Ovary (tissue), 3 donors: ENCODE measurements at regions not wholly inside any gene's neighbourhood (a gene's known extent, or its start where the extent isn't known, plus 50 kb on each side); places are given as distances from the start of the nearest gene placed in this dataset.

Source experiments
- POLR2A ChIP-seq: fragments of 450-650 bp; IDR thresholded peaks from one replicate; pipeline ENCODE4 v1.6.1; 2017; ENCODE audit warnings: antibody characterized with exemption, mild to moderate bottlenecking, moderate library complexity
- TF ChIP-seq, protein P1 (sequence below), 3 donors: fragments of 450-650 bp in 2 of 3; fragments of 200-600 bp in 1 of 3; IDR thresholded peaks; one replicate each; pipeline versions ENCODE4 v1.5.1 to v1.8.0; 2016 to 2022; ENCODE audit warnings: antibody characterized with exemption in 3 of 3, mild to moderate bottlenecking in 1 of 3
- donor health status: DM: no; HTN: no; CAD: no.

DNA sequence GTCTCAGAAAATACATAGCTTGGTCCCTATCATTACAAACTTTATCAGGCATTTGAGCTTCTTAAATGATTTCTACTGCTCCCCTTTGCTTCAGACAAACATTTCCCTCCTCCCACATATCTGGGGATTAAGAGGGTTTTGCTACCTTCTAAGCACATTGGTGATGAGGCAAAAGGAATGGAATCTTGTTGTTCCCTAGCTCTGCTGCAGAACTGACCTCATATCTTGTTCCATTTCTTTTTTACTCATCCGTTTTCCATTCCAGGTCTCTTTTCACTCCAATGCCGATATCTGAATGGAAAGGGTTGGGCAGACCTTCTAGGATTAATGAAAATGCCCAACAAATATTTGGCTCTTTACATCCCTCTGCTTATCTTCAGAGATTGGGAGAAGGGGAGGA lies 444.6 kb downstream of the ZNF608 start:
- TF ChIP-seq, protein P1, sequence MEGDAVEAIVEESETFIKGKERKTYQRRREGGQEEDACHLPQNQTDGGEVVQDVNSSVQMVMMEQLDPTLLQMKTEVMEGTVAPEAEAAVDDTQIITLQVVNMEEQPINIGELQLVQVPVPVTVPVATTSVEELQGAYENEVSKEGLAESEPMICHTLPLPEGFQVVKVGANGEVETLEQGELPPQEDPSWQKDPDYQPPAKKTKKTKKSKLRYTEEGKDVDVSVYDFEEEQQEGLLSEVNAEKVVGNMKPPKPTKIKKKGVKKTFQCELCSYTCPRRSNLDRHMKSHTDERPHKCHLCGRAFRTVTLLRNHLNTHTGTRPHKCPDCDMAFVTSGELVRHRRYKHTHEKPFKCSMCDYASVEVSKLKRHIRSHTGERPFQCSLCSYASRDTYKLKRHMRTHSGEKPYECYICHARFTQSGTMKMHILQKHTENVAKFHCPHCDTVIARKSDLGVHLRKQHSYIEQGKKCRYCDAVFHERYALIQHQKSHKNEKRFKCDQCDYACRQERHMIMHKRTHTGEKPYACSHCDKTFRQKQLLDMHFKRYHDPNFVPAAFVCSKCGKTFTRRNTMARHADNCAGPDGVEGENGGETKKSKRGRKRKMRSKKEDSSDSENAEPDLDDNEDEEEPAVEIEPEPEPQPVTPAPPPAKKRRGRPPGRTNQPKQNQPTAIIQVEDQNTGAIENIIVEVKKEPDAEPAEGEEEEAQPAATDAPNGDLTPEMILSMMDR (IDR thresholded peaks at IDR 0.05) = no peak
- TF ChIP-seq POLR2A = no peak
